HCT116 (cell line): ENCODE measurements at regions not wholly inside any gene's neighbourhood (a gene's known extent, or its start where the extent isn't known, plus 50 kb on each side); places are given as distances from the start of the nearest gene placed in this dataset.
A peak's percentile ranks its signal among the peaks of the same experiment; 100 is the strongest.

ENCODE experiments used
- CEBPB ChIP-seq: IDR thresholded peaks from 2 replicates; pipeline ENCODE4 v1.6.1; 2012; ENCODE audit warnings: low read depth
- EGR1 ChIP-seq: IDR thresholded peaks from 2 replicates; pipeline ENCODE4 v1.6.1; 2012; ENCODE audit warnings: low read depth
- EZH2 ChIP-seq: fragments of 200-600 bp; sonication (generic); IDR thresholded peaks from 2 replicates; pipeline ENCODE4 v1.6.1; 2017; ENCODE audit warnings: antibody characterized with exemption, mixed run types
- EZH2phosphoT487 ChIP-seq: fragments of 200-600 bp; IDR thresholded peaks from 2 replicates; pipeline ENCODE4 v1.6.1; 2018; ENCODE audit warnings: antibody characterized with exemption, borderline replicate concordance
- JUND ChIP-seq: IDR thresholded peaks from 2 replicates; pipeline ENCODE4 v1.6.1; 2012
- POLR2A ChIP-seq: IDR thresholded peaks from 2 replicates; pipeline ENCODE4 v1.7.0; 2011; ENCODE audit warnings: borderline replicate concordance; ENCODE audit not compliant: insufficient read depth, insufficient read length; ENCODE audit errors: extremely low read depth
- POLR2AphosphoS5 ChIP-seq: IDR thresholded peaks from 2 replicates; pipeline ENCODE4 v1.6.1; 2011; ENCODE audit warnings: mild to moderate bottlenecking, low read depth, low read length, moderate library complexity
- RAD21 ChIP-seq: IDR thresholded peaks from 2 replicates; pipeline ENCODE4 v1.6.1; 2012; ENCODE audit warnings: low read depth, mild to moderate bottlenecking
- REST ChIP-seq: IDR thresholded peaks from 2 replicates; pipeline ENCODE4 v1.6.1; 2012; ENCODE audit warnings: low read depth
- SIN3A ChIP-seq: IDR thresholded peaks from 2 replicates; pipeline ENCODE4 v1.6.1; 2012; ENCODE audit warnings: low read depth
- SRF ChIP-seq: IDR thresholded peaks from 2 replicates; pipeline ENCODE4 v1.6.1; 2012; ENCODE audit warnings: low read depth
- YY1 ChIP-seq: IDR thresholded peaks from 2 replicates; pipeline ENCODE4 v1.6.1; 2011; ENCODE audit warnings: low read length, low read depth, moderate library complexity, mild to moderate bottlenecking; ENCODE audit not compliant: insufficient replicate concordance; ENCODE audit errors: extremely low read depth
- TF ChIP-seq, protein P1 (sequence below), 3 experiments: fragments of 200-600 bp in 1 of 3; sonication (generic) in 1 of 3; IDR thresholded peaks in 2 of 3; conservative IDR thresholded peaks in 1 of 3; 2 replicates each; pipeline ENCODE4 v1.5.1; 2012 to 2017; ENCODE audit warnings: low read depth in 2 of 3, low read length in 2 of 3, antibody characterized with exemption in 1 of 3, borderline replicate concordance in 1 of 3, control low read depth in 1 of 3, mild to moderate bottlenecking in 1 of 3, mixed read lengths in 1 of 3, mixed run types in 1 of 3, moderate library complexity in 1 of 3; ENCODE audit not compliant: insufficient read depth in 1 of 3
- TF ChIP-seq, protein P2 (sequence below): IDR thresholded peaks from 2 replicates; pipeline ENCODE4 v1.6.1; 2011; ENCODE audit warnings: mild to moderate bottlenecking, low read length, moderate library complexity; ENCODE audit not compliant: insufficient replicate concordance; ENCODE audit errors: extremely low read depth

DNA sequence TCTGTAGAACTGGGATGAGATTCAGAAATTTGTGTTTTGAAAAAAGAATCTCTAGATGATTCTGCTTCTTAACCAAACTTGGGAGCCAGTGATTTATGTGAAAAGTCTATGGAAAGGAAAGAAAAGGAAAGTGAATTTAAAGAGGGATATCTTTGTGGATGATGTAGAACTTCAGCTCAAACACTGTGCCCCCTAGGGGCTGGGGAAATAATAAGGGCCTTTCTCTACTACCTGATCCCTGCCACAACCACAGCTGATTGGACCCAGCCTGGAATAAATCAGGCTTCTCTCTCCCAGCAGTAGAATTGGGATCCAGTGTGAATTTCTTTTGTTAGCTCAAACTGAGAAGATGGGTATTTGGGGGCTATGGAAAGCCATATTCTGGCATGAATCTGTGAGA lies 155.0 kb downstream of the PRELID2 start:
- TF ChIP-seq, protein P1, sequence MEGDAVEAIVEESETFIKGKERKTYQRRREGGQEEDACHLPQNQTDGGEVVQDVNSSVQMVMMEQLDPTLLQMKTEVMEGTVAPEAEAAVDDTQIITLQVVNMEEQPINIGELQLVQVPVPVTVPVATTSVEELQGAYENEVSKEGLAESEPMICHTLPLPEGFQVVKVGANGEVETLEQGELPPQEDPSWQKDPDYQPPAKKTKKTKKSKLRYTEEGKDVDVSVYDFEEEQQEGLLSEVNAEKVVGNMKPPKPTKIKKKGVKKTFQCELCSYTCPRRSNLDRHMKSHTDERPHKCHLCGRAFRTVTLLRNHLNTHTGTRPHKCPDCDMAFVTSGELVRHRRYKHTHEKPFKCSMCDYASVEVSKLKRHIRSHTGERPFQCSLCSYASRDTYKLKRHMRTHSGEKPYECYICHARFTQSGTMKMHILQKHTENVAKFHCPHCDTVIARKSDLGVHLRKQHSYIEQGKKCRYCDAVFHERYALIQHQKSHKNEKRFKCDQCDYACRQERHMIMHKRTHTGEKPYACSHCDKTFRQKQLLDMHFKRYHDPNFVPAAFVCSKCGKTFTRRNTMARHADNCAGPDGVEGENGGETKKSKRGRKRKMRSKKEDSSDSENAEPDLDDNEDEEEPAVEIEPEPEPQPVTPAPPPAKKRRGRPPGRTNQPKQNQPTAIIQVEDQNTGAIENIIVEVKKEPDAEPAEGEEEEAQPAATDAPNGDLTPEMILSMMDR (IDR thresholded peaks at IDR 0.05 in 2 of 3, conservative IDR thresholded peaks at IDR 0.05 in 1 of 3; ENCODE audit: borderline replicate concordance in 1 of 3, insufficient read depth in 1 of 3, low read depth in 2 of 3, low read length in 2 of 3): peak; percentile 41 to 62 (median 51); a peak in 5 of 6 replicates
- no peak for TF ChIP-seq EZH2
- no peak for TF ChIP-seq POLR2A
- no peak for TF ChIP-seq REST
- TF ChIP-seq SRF: no peak
- TF ChIP-seq POLR2AphosphoS5: no peak
- no peak for TF ChIP-seq SIN3A
- TF ChIP-seq JUND: no peak
- TF ChIP-seq, protein P2, sequence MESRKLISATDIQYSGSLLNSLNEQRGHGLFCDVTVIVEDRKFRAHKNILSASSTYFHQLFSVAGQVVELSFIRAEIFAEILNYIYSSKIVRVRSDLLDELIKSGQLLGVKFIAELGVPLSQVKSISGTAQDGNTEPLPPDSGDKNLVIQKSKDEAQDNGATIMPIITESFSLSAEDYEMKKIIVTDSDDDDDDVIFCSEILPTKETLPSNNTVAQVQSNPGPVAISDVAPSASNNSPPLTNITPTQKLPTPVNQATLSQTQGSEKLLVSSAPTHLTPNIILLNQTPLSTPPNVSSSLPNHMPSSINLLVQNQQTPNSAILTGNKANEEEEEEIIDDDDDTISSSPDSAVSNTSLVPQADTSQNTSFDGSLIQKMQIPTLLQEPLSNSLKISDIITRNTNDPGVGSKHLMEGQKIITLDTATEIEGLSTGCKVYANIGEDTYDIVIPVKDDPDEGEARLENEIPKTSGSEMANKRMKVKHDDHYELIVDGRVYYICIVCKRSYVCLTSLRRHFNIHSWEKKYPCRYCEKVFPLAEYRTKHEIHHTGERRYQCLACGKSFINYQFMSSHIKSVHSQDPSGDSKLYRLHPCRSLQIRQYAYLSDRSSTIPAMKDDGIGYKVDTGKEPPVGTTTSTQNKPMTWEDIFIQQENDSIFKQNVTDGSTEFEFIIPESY: no peak
- TF ChIP-seq EGR1: no peak
- TF ChIP-seq EZH2phosphoT487: no peak
- no peak for TF ChIP-seq YY1
- no peak for TF ChIP-seq CEBPB
- peak; percentile 54 for TF ChIP-seq RAD21
